ENCODE measurements at regions not wholly inside any gene's neighbourhood (a gene's known extent, or its start where the extent isn't known, plus 50 kb on each side); places are given as distances from the start of the nearest gene placed in this dataset.

DNA sequence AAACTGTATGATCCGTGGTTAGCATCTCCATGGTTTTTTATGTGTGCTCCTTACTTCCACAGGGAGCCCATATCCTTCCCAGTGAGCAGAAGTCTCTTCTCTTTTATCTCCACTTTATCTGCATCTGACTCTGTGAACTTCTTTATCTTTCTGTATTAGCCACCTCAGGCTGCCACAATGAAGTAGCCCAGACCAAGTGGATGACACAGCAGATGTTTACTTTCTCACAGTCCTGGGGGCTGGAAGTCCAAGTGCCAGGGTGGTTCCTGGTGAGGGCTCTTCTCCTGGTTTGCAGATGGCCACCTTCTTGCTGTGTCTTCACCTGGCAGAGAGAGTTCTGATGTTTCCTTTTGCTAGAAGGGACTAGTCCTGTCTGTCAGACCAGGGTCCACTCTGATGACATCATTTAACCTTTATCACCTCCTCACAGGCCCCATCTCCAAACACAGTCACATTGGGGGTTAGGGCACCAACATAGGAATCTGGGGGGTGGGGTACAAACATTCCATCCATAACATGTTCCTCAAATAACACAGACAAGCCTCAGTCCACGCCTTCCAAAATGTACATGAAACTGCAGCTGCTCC, 108.5 kb upstream of the RNF32 start:
- TF ChIP-seq RAD21 (IDR thresholded peaks at IDR 0.05; ENCODE audit: low read depth) (no peak), EGR1 (IDR thresholded peaks at IDR 0.05) (no peak), EP300 (IDR thresholded peaks at IDR 0.05; ENCODE audit: borderline replicate concordance) (no peak), FOXM1 (IDR thresholded peaks at IDR 0.05; ENCODE audit: borderline replicate concordance, low read depth) (no peak), CREB1 (IDR thresholded peaks at IDR 0.05; ENCODE audit: low read depth) (no peak)
- TF ChIP-seq, protein P1, sequence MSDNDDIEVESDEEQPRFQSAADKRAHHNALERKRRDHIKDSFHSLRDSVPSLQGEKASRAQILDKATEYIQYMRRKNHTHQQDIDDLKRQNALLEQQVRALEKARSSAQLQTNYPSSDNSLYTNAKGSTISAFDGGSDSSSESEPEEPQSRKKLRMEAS (IDR thresholded peaks at IDR 0.05), result no peak

DNA sequence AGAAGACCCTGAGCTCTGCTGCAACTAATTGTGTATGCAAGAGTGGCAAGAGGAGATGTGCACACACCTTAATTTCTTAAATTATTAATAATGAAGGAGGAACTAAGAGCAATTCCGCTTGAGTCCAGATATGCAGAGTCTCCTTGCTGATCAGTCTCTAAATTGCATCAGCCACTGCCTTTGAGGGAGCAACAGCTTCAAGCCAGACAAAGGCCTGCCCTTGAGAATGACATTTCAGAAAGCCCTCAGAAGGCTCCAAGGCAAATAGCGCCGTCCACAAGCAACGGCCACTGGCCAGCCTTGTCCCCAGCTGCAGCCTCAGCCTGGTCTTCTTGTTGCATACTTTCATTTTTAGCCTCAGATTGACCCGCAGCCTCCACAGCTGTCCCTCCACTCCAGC, 110.6 kb upstream of the RNF32 start:
- TF ChIP-seq CREB1 (IDR thresholded peaks at IDR 0.05; ENCODE audit: low read depth), result no peak
- TF ChIP-seq RAD21 (IDR thresholded peaks at IDR 0.05; ENCODE audit: low read depth), result no peak
- no peak for TF ChIP-seq TEAD4 (IDR thresholded peaks at IDR 0.05)
- TF ChIP-seq CEBPB (IDR thresholded peaks at IDR 0.05), result no peak

DNA sequence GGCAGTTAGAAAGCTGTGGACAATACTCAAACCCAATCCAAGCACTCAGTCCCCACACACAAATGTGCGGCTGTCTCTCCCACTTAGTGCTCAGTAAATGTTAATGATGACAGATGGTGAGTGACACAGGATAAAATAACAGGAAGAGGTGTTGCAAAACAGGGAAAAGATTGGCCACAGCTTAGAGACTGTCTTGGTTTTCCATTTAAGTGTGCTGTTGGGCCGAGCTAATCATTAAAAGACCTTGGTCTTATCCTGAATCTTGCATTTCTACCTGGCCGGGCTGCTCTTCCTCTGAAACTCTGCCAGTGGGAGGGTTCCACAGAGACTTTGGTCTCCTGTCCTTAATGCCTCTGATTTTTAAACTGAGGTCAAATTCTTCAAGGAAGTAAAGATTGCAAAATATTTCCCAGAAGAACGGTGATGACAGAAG, 113.1 kb upstream of the RNF32 start:
- TF ChIP-seq TAF1 (IDR thresholded peaks at IDR 0.05; ENCODE audit: low read depth) (no peak), TCF12 (IDR thresholded peaks at IDR 0.05; ENCODE audit: low read depth) (no peak), FOXM1 (IDR thresholded peaks at IDR 0.05; ENCODE audit: borderline replicate concordance, low read depth) (no peak), NFIC (IDR thresholded peaks at IDR 0.05) (no peak)
- TF ChIP-seq, protein P2, sequence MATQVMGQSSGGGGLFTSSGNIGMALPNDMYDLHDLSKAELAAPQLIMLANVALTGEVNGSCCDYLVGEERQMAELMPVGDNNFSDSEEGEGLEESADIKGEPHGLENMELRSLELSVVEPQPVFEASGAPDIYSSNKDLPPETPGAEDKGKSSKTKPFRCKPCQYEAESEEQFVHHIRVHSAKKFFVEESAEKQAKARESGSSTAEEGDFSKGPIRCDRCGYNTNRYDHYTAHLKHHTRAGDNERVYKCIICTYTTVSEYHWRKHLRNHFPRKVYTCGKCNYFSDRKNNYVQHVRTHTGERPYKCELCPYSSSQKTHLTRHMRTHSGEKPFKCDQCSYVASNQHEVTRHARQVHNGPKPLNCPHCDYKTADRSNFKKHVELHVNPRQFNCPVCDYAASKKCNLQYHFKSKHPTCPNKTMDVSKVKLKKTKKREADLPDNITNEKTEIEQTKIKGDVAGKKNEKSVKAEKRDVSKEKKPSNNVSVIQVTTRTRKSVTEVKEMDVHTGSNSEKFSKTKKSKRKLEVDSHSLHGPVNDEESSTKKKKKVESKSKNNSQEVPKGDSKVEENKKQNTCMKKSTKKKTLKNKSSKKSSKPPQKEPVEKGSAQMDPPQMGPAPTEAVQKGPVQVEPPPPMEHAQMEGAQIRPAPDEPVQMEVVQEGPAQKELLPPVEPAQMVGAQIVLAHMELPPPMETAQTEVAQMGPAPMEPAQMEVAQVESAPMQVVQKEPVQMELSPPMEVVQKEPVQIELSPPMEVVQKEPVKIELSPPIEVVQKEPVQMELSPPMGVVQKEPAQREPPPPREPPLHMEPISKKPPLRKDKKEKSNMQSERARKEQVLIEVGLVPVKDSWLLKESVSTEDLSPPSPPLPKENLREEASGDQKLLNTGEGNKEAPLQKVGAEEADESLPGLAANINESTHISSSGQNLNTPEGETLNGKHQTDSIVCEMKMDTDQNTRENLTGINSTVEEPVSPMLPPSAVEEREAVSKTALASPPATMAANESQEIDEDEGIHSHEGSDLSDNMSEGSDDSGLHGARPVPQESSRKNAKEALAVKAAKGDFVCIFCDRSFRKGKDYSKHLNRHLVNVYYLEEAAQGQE (IDR thresholded peaks at IDR 0.05; ENCODE audit: low read depth), result no peak
- TF ChIP-seq, protein P3, sequence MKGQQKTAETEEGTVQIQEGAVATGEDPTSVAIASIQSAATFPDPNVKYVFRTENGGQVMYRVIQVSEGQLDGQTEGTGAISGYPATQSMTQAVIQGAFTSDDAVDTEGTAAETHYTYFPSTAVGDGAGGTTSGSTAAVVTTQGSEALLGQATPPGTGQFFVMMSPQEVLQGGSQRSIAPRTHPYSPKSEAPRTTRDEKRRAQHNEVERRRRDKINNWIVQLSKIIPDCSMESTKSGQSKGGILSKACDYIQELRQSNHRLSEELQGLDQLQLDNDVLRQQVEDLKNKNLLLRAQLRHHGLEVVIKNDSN (IDR thresholded peaks at IDR 0.05), result no peak
- TF ChIP-seq, protein P1 (IDR thresholded peaks at IDR 0.05), result no peak

DNA sequence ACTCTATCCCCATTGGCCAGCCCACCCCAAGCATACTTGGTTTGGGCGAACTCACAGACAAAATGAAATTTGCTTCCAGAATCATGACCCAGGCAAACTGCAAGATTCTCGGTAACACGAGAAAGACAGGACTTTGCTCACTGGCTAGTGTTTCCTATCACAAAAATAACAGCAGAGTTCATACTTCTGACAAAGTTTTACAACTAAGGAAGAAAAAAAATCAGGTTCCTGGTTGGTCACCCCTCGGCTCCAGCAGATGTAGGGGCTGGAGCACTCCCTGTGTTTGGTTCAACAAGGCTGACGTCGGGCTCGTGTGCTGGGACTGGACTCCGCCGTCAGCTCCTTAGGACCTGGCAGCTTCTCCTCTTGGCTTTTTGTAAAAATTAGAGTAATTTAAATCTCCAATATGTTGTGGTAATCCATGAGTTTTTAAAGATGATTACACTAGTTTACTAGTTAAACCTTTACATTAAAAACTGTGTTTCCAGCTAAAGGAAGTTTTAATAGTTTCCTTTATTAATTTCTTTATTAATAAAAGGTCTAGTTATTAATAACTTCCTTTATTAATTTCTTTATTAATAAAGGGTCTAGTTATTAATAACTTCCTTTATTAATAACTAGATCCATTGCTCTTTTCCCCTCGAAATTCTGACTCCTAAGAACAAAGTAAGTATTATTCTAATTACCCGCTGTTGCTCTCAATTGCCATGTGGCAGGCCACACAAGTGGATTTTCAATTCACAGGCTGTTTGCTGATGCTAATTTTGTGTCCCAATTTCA, 115.6 kb upstream of the RNF32 start:
- TF ChIP-seq ZBTB7A (IDR thresholded peaks at IDR 0.05; ENCODE audit: low read depth) (no peak), TEAD4 (IDR thresholded peaks at IDR 0.05) (no peak), CREB1 (IDR thresholded peaks at IDR 0.05; ENCODE audit: low read depth) (no peak), EP300 (IDR thresholded peaks at IDR 0.05; ENCODE audit: borderline replicate concordance) (no peak), NFIC (IDR thresholded peaks at IDR 0.05) (no peak), CEBPB (IDR thresholded peaks at IDR 0.05) (no peak), EGR1 (IDR thresholded peaks at IDR 0.05) (no peak), YY1 (IDR thresholded peaks at IDR 0.05; ENCODE audit: low read depth) (no peak), TAF1 (IDR thresholded peaks at IDR 0.05; ENCODE audit: low read depth) (no peak), RAD21 (IDR thresholded peaks at IDR 0.05; ENCODE audit: low read depth) (no peak), TCF12 (IDR thresholded peaks at IDR 0.05; ENCODE audit: low read depth) (no peak), FOXM1 (IDR thresholded peaks at IDR 0.05; ENCODE audit: borderline replicate concordance, low read depth) (no peak)
- TF ChIP-seq, protein P1 (IDR thresholded peaks at IDR 0.05), result no peak
- TF ChIP-seq, protein P2 (IDR thresholded peaks at IDR 0.05; ENCODE audit: low read depth), result no peak
- TF ChIP-seq, protein P3 (IDR thresholded peaks at IDR 0.05), result no peak

DNA sequence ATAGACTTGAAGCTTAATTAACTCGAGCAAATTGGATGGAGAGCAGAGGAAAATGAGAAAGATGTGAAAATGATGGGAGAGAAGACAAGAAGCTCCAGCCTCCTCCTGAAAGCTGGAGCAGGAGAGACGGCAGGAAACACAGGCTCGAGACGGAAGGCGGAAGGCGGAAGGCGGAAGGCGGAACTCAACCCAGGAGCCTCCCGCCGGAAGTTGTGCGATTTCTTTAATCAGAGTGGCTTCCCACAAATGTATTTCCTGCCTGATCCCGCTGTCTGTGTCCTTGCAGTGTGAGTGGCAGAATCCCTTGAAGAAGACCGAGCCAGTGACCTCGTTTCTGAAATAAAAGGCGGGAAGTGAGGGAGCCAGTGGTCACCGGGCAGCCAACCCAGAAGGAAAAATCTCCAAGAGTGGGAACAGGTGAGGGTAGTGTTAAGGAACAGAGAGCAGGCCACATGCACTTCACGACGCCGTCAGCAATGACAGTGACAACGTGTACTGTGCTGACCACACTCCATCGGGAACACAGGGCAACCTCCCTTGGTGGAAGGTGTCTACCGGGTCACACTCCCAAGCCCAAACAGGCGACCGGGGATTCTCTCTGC, 117.0 kb upstream of the RNF32 start:
- TF ChIP-seq TCF12 (IDR thresholded peaks at IDR 0.05; ENCODE audit: low read depth), result no peak
- no peak for TF ChIP-seq CEBPB (IDR thresholded peaks at IDR 0.05)
- no peak for TF ChIP-seq TEAD4 (IDR thresholded peaks at IDR 0.05)
- TF ChIP-seq, protein P2 (IDR thresholded peaks at IDR 0.05; ENCODE audit: low read depth), result no peak
- TF ChIP-seq EP300 (IDR thresholded peaks at IDR 0.05; ENCODE audit: borderline replicate concordance), result no peak
- TF ChIP-seq FOXM1 (IDR thresholded peaks at IDR 0.05; ENCODE audit: borderline replicate concordance, low read depth), result no peak
- no peak for TF ChIP-seq YY1 (IDR thresholded peaks at IDR 0.05; ENCODE audit: low read depth)

Data from Ishikawa (cell line).